HL-60 (cell line): ENCODE measurements at regions not wholly inside any gene's neighbourhood (a gene's known extent, or its start where the extent isn't known, plus 50 kb on each side); places are given as distances from the start of the nearest gene placed in this dataset.

Experiments used
- DNase-seq, 2 experiments: peaks; one replicate each; pipeline ENCODE4 v3.0.0-alpha.2; 2010 to 2020; ENCODE audit warnings: low read depth in 1 of 2, low spot score in 1 of 2
- H3K27ac ChIP-seq: fragments of 250-450 bp; sonication (Bioruptor Pico); replicated peaks from 2 replicates; pipeline ENCODE4 v1.5.1; 2020; ENCODE audit warnings: mild to moderate bottlenecking, moderate library complexity
- H3K27me3 ChIP-seq: fragments of 250-450 bp; sonication (Bioruptor Pico); 2 replicates; pipeline ENCODE4 v1.5.1; 2021; ENCODE audit warnings: mild to moderate bottlenecking, moderate library complexity; ENCODE audit not compliant: insufficient read depth, poor library complexity, severe bottlenecking
- H3K4me3 ChIP-seq: replicated peaks from 2 replicates; pipeline ENCODE4 v1.5.1; 2011; ENCODE audit warnings: mild to moderate bottlenecking, control low read depth, low read length; ENCODE audit not compliant: insufficient read depth
- CTCF ChIP-seq: IDR thresholded peaks from one replicate; pipeline ENCODE4 v1.5.1; 2011; ENCODE audit warnings: low read length, control low read depth, inconsistent platforms; ENCODE audit not compliant: insufficient read depth
- GABPA ChIP-seq: IDR thresholded peaks from 2 replicates; pipeline ENCODE4 v1.6.1; 2012; ENCODE audit warnings: low read depth
- POLR2AphosphoS5 ChIP-seq: IDR thresholded peaks from 2 replicates; pipeline ENCODE4 v1.6.1; 2012; ENCODE audit warnings: low read depth
- REST ChIP-seq: IDR thresholded peaks from 2 replicates; pipeline ENCODE4 v1.6.1; 2012; ENCODE audit warnings: low read depth; ENCODE audit not compliant: insufficient replicate concordance
- SPI1 ChIP-seq: IDR thresholded peaks from 2 replicates; pipeline ENCODE4 v1.6.1; 2012; ENCODE audit warnings: low read depth, mild to moderate bottlenecking, borderline replicate concordance

GRCh38 chr7:31458203-31458602 lies 55.7 kb upstream of the ITPRID1 start:
- no peak for DNase-seq
- H3K4me3 ChIP-seq, result no peak overlapping the region
- no peaks in the 10 kb centered on the region for H3K27me3 ChIP-seq
- TF ChIP-seq GABPA, result no peak
- TF ChIP-seq REST, result no peak
- TF ChIP-seq POLR2AphosphoS5, result no peak
- TF ChIP-seq SPI1, result no peak
- TF ChIP-seq CTCF, result no peak
- no peak overlapping the region for H3K27ac ChIP-seq

- H3K27me3 ChIP-seq, result no peaks in the 10 kb centered on the region
- no peak for TF ChIP-seq CTCF
- TF ChIP-seq REST, result no peak
- no peak for TF ChIP-seq GABPA
- no peak for TF ChIP-seq SPI1
- no peak for DNase-seq
- H3K4me3 ChIP-seq, result no peak overlapping the region
- no peak overlapping the region for H3K27ac ChIP-seq
Measured at GRCh38 chr7:31462636-31463035, 51.3 kb upstream of the ITPRID1 start.
